ENCODE measurements at regions not wholly inside any gene's neighbourhood (a gene's known extent, or its start where the extent isn't known, plus 50 kb on each side); places are given as distances from the start of the nearest gene placed in this dataset.
A peak's percentile ranks its signal among the peaks of the same experiment; 100 is the strongest.

GRCh38 chr16:85240982-85241924, 129.0 kb upstream of the CIBAR2 start:
- no peak for TF ChIP-seq FOXP2 (optimal IDR thresholded peaks at IDR 0.05; ENCODE audit: borderline replicate concordance, extremely low read depth, extremely low read length, insufficient read depth)
- no peak for TF ChIP-seq TAF1 (IDR thresholded peaks at IDR 0.05; ENCODE audit: borderline replicate concordance, insufficient read depth, low read length)
- TF ChIP-seq POLR2AphosphoS5 (IDR thresholded peaks at IDR 0.05; ENCODE audit: low read depth, low read length) = no peak
- TF ChIP-seq SIN3A (IDR thresholded peaks at IDR 0.05; ENCODE audit: borderline replicate concordance, insufficient read depth, low read length) = no peak
- TF ChIP-seq REST (IDR thresholded peaks at IDR 0.05; ENCODE audit: insufficient read depth in 1 of 2, low read depth in 2 of 2, low read length in 2 of 2) = no peak

- TF ChIP-seq SIN3A (IDR thresholded peaks at IDR 0.05; ENCODE audit: borderline replicate concordance, insufficient read depth, low read length) = no peak
- TF ChIP-seq POLR2AphosphoS5 (IDR thresholded peaks at IDR 0.05; ENCODE audit: low read depth, low read length) = no peak
- TF ChIP-seq REST (IDR thresholded peaks at IDR 0.05; ENCODE audit: insufficient read depth in 1 of 2, low read depth in 2 of 2, low read length in 2 of 2) = no peak
- TF ChIP-seq TAF1 (IDR thresholded peaks at IDR 0.05; ENCODE audit: borderline replicate concordance, insufficient read depth, low read length) = no peak
- no peak for TF ChIP-seq FOXP2 (optimal IDR thresholded peaks at IDR 0.05; ENCODE audit: borderline replicate concordance, extremely low read depth, extremely low read length, insufficient read depth)
Observed at GRCh38 chr16:85242140-85242539, 129.9 kb upstream of the CIBAR2 start.

GRCh38 chr16:85243308-85243707, 131.0 kb upstream of the CIBAR2 start:
- TF ChIP-seq REST (IDR thresholded peaks at IDR 0.05; ENCODE audit: insufficient read depth in 1 of 2, low read depth in 2 of 2, low read length in 2 of 2) (no peak), POLR2AphosphoS5 (IDR thresholded peaks at IDR 0.05; ENCODE audit: low read depth, low read length) (no peak), TAF1 (IDR thresholded peaks at IDR 0.05; ENCODE audit: borderline replicate concordance, insufficient read depth, low read length) (no peak), SIN3A (IDR thresholded peaks at IDR 0.05; ENCODE audit: borderline replicate concordance, insufficient read depth, low read length) (no peak), FOXP2 (optimal IDR thresholded peaks at IDR 0.05; ENCODE audit: borderline replicate concordance, extremely low read depth, extremely low read length, insufficient read depth) (no peak)

- TF ChIP-seq SIN3A (IDR thresholded peaks at IDR 0.05; ENCODE audit: borderline replicate concordance, insufficient read depth, low read length) (peak; percentile 38; the same call in 1 of the 2 replicates), REST (IDR thresholded peaks at IDR 0.05; ENCODE audit: insufficient read depth in 1 of 2, low read depth in 2 of 2, low read length in 2 of 2) (no peak)
Observed at GRCh38 chr16:85245307-85246172, 133.3 kb upstream of the CIBAR2 start.
